ENCODE measurements at regions not wholly inside any gene's neighbourhood (a gene's known extent, or its start where the extent isn't known, plus 50 kb on each side); places are given as distances from the start of the nearest gene placed in this dataset.
"Not testable (repeated sequence)": the region's sequence is repeated elsewhere in the genome, so short reads cannot be mapped to it uniquely, and the experiment has no call there.

DNA sequence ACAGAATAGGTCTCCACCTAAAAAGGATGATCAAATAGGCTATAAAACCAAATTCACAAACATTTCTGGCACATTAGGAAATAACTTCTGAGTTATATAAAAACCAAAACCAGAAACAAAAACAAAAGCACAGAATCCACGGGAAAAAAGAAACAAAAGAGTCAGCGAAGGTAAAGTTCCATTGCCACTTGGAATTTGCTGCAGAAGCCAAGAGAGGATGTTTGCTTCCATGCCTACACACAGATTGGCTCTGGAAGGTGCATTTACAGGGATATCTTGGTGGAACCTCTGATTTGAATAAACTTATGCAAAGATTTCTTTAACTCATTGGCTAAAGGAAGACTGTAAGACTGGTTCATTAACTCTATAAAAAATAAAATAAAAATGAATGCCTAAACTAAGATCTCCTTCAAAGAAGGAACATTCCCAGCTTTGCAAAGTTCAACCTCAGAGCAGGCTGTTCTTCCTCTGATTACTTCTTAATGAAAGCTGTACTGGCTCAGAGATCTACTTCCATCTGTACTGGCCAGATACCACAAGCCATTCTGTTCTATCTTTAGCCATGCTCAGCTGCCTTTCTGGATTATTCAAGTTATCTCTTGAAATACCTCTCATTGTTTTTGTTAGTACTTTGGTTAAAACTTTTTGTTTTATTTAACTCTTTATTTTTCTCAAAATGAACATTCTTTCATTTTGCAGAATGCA, 537.5 kb upstream of the CCDC54 start:
- no peak for DNase-seq

- no peak for DNase-seq
Observed at GRCh38 chr3:106840319-106840718, 536.9 kb upstream of the CCDC54 start.

GRCh38 chr3:106842151-106842550, 535.1 kb upstream of the CCDC54 start:
- DNase-seq = no peak

DNA sequence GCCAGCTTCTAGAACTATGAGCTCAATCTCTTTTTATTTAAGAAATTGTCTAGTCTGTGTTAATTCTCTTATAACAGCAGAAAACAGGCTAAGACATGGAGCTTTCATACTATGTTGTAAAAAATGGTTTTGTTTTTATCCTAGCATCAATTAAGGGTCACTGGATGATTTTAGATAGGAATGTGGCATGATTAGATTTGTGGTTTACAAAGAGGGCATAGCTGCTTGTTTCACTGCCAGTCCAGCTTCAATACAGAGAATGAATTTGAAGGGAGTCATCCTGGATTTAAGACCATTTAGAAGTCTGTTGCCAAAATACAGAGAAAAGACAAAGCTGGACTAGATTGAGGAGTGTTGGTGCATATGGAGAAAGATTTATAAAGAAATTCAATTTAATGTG, 532.6 kb upstream of the CCDC54 start:
- DNase-seq = no peak

DNA sequence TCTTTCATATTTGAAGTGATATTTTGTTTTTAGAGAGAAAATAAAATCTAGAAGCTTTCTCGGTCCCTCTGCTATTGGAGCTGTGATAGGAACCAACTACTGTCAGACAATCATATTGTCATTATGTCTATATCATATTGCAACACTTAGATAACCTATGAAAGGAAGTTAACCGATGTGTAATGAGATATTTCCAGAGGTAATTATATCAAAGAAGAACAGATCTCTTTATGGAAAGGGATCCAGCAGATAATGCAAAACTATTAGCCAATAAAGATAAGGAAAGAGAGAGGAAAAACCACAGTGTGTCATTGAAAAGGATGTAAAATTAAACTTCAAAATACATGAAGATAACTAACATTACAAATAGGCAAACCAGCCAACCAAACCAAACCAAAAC, 529.1 kb upstream of the CCDC54 start:
- DNase-seq = no peak

DNA sequence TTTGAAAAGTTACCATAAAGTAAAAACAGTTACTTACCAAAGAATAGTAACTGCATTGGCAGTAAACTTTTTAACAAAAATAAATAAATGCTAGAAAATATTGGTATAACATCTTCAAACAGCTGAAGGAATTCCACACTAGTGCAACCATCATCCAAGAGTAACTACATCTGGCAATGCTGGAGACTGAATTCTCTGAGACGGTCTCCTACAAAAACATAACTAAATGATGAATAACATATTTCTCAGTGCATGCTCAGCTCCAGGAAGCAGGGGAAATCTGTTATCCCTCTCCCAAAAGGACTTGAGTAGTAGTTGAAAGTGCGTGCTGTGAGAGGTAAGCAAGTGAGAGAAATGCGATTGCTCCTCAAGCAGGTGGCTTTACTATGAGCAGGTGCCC, 526.8 kb upstream of the CCDC54 start:
- no peak for DNase-seq

DNA sequence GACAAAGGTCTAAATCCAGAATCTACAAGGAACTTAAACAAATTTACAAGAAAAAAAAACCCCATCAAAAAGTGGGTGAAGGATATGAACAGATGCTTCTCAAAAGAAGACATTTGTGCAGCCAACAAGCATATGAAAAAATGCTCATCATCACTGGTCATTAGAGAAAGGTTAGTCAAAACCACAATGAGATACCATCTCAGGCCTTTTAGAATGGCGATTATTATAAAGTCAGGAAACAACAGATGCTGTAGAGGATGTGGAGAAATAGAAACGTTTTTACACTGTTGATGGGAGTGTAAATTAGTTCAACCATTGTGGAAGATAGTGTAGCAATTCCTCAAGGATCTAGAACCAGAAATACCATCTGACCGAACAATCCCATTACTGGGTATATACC, 518.9 kb upstream of the CCDC54 start:
- DNase-seq = not testable (repeated sequence)

GRCh38 chr3:106860182-106860581, 517.1 kb upstream of the CCDC54 start:
- DNase-seq = no peak

GRCh38 chr3:106862067-106862466, 515.2 kb upstream of the CCDC54 start:
- no peak for DNase-seq

DNA sequence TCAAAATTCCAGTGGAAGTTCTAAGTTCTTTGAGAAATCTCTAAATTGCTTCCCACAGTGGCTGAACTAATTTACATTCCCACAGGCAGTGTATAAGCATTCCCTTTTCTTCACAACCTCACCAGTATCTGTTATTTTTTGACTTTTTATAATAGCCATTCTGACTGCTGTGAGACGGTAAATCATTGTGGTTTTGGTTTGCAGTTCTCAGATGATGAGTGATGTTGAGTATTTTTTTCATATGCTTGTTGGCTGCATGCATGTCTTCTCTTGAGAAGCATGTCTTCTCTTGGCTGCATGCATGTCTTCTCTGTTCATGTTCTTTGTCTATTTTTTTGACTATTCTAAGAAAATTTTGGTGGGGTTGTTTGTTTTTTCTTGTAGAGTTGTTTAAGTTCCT, 499.6 kb upstream of the CCDC54 start:
- no peak for DNase-seq

DNA sequence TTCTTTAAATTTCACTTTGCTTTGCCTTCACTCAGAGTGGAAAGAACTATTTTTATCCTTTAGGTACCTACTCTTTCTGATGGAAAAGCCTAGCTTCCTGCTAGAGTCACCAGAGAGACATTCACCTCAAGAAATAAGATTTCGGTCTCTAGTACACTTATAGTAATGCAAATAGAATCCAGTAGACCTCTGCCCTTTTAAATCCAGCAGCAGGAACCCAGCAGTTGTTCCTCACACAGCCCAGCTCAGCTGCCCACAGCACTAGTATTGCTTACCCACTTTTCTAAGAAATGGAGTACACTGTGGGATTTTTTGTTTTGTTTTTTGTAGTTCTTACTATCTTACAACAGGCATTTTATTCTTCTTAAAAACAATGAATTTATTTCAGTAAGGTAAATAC, 497.0 kb upstream of the CCDC54 start:
- no peak for DNase-seq

DNA sequence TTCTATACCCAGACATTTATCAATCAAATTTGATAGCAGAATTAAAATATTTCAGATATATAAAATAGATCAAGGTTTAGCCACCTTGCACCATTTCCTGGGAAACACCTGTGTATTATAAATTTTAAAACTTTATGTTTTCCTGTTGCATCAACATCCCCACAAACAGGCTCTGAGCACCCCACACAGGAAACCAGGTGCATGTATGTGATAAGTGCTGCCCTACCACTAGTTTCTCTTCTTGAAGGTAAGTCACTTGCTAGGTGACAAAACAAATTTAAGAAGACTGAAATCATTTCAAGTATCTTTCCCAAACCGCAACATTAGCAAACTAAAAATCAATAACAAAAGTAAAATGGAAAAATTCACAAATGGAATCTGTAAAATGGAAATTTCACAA, 496.1 kb upstream of the CCDC54 start:
- no peak for DNase-seq

GRCh38 chr3:106882297-106882696, 494.9 kb upstream of the CCDC54 start:
- DNase-seq = no peak

- DNase-seq = no peak
Observed at GRCh38 chr3:106906074-106906473, 471.2 kb upstream of the CCDC54 start.

GRCh38 chr3:106908181-106908938, 468.9 kb upstream of the CCDC54 start:
- no peak for DNase-seq

- DNase-seq = no peak
Observed at GRCh38 chr3:106913111-106913698, 464.0 kb upstream of the CCDC54 start.

DNA sequence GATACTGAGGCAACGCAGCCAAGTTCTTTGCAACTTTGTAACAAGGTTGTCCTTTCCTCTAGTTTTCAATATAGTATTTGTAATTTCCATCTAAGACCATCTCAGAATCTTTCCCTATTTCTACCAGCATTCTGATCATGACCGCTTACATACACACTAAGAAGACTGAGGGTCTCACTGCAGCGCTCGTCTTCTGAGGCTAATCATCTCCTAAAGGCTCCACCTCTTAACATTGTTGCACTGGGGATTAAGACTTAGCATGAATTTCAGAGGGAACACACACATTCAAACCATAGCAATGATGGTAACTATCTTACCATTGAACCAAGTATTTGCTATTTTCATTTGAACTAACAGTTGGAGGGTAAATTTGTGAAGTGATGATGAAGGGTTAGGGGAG, 463.3 kb upstream of the CCDC54 start:
- no peak for DNase-seq

- DNase-seq = no peak
Observed at GRCh38 chr3:106920609-106921008, 456.6 kb upstream of the CCDC54 start.

DNA sequence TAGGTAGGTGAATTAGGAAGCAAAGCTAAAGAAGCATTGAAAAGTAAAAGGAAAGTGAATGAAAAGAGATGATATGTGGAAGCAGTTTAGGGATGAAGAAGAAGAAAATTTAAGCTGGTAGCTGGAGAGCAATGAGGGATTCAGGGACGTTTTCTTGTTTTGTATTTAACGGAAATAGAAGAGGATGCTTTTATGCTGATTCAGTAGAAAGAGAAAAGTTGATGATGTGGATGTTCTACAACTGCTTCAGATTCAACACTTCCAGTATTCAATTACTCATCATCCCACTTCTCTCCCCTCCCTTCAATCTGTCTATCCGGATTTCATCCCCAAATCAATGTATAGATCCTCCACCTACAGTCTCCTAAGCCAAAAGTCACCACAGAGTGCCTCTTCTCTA, 448.2 kb upstream of the CCDC54 start:
- DNase-seq = no peak

GRCh38 chr3:106930086-106930485, 447.2 kb upstream of the CCDC54 start:
- DNase-seq = no peak

DNA sequence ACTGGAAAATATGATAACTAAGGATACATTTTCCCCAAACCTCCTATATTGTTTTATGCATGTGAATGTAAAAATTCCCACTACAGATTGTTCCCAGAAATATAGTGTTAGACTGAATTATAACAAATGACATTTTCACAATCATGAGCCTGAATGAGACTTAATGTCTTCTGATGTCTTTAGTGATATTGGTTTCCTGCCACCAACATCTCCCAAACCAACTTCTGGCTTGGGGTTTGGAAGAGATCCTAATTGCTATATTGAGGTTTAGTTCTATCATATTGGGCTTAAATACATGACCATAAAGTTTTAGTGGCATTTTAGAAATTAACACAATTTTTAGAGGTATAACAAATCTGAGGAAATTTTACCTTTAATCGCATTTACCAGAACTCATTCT, 445.3 kb upstream of the CCDC54 start:
- DNase-seq = no peak

- no peak for DNase-seq
Observed at GRCh38 chr3:106936337-106936736, 440.9 kb upstream of the CCDC54 start.

GRCh38 chr3:106942051-106942450, 435.2 kb upstream of the CCDC54 start:
- no peak for DNase-seq

GRCh38 chr3:106943071-106943470, 434.2 kb upstream of the CCDC54 start:
- DNase-seq = no peak

All from NCI-H748 treated with DMSO at 0.1 percent for 48 hours (cell line).